ENCODE measurements at regions not wholly inside any gene's neighbourhood (a gene's known extent, or its start where the extent isn't known, plus 50 kb on each side); places are given as distances from the start of the nearest gene placed in this dataset.
"Not testable (repeated sequence)": the region's sequence is repeated elsewhere in the genome, so short reads cannot be mapped to it uniquely, and the experiment has no call there.

- no peak for DNase-seq
Observed at GRCh38 chr6:68134796-68135195, 500.3 kb upstream of the ADGRB3 start.

- DNase-seq, result no peak
Observed at GRCh38 chr6:68128211-68128610, 506.9 kb upstream of the ADGRB3 start.

- DNase-seq, result no peak
Observed at GRCh38 chr6:68127074-68127473, 508.0 kb upstream of the ADGRB3 start.

GRCh38 chr6:68126089-68126749 is 508.9 kb upstream of the ADGRB3 start:
- no peak for DNase-seq

- DNase-seq, result not testable (repeated sequence)
Observed at GRCh38 chr6:68122975-68123374, 512.1 kb upstream of the ADGRB3 start.

GRCh38 chr6:68122032-68122431 is 513.0 kb upstream of the ADGRB3 start:
- no peak for DNase-seq

- not testable (repeated sequence) for DNase-seq
Observed at GRCh38 chr6:68120954-68121353, 514.1 kb upstream of the ADGRB3 start.

GRCh38 chr6:68114463-68115047 is 520.5 kb upstream of the ADGRB3 start:
- DNase-seq, result no peak

GRCh38 chr6:68108233-68108835 is 526.7 kb upstream of the ADGRB3 start:
- DNase-seq, result no peak

GRCh38 chr6:68094070-68094469 is 541.0 kb upstream of the ADGRB3 start:
- DNase-seq, result no peak

GRCh38 chr6:68087399-68088133 is 547.5 kb upstream of the ADGRB3 start:
- no peak for DNase-seq

- DNase-seq, result no peak
Observed at GRCh38 chr6:68086199-68086598, 548.9 kb upstream of the ADGRB3 start.

- not testable (repeated sequence) for DNase-seq
Observed at GRCh38 chr6:68085599-68085998, 549.5 kb upstream of the ADGRB3 start.

- DNase-seq, result no peak
Observed at GRCh38 chr6:68082086-68082485, 553.0 kb upstream of the ADGRB3 start.

- no peak for DNase-seq
Observed at GRCh38 chr6:68080074-68080473, 555.0 kb upstream of the ADGRB3 start.

GRCh38 chr6:68077661-68078060 is 557.4 kb upstream of the ADGRB3 start:
- no peak for DNase-seq

GRCh38 chr6:68071740-68072139 is 563.3 kb upstream of the ADGRB3 start:
- no peak for DNase-seq

GRCh38 chr6:68069921-68070710 is 565.0 kb upstream of the ADGRB3 start:
- no peak for DNase-seq

GRCh38 chr6:68059899-68060298 is 575.2 kb upstream of the ADGRB3 start:
- DNase-seq, result no peak

GRCh38 chr6:68059261-68059660 is 575.8 kb upstream of the ADGRB3 start:
- no peak for DNase-seq

GRCh38 chr6:68056596-68056995 is 578.5 kb upstream of the ADGRB3 start:
- not testable (repeated sequence) for DNase-seq

GRCh38 chr6:68054756-68055155 is 580.3 kb upstream of the ADGRB3 start:
- no peak for DNase-seq

GRCh38 chr6:68053805-68054373 is 581.2 kb upstream of the ADGRB3 start:
- DNase-seq, result no peak

Data from CD4-positive, alpha-beta T cell treated with Interleukin-6 for 4 hours (primary cell).